ENCODE measurements at regions not wholly inside any gene's neighbourhood (a gene's known extent, or its start where the extent isn't known, plus 50 kb on each side); places are given as distances from the start of the nearest gene placed in this dataset.
"Not testable (repeated sequence)": the region's sequence is repeated elsewhere in the genome, so short reads cannot be mapped to it uniquely, and the experiment has no call there.

- ATAC-seq (no peak), DNase-seq (no peak)
- Mint-ChIP-seq H3K9me3 (ENCODE audit: low read depth) (no peaks in the 10 kb centered on the region), H3K4me3 (no peak overlapping the region), H3K4me1 (no peaks in the 10 kb centered on the region), H3K27me3 (no peaks in the 10 kb centered on the region), H3K27ac (no peak overlapping the region), H3K36me3 (no peaks in the 10 kb centered on the region)
- CTCF ChIA-PET: interaction anchor here (1.8 kb wide), 1 partner anchor 14 kb away, joined by 4 read pairs; no protein-coding TSS in a partner anchor
Measured at GRCh38 chr6:85252552-85252951, 197.3 kb upstream of the NT5E start.

GRCh38 chr6:85252085-85252484 lies 197.8 kb upstream of the NT5E start:
- H3K27ac Mint-ChIP-seq: no peak overlapping the region
- no peaks in the 10 kb centered on the region for H3K27me3 Mint-ChIP-seq
- CTCF ChIA-PET: interaction anchor here (1.8 kb wide), 1 partner anchor 14 kb away, joined by 4 read pairs; no protein-coding TSS in a partner anchor
- H3K4me3 Mint-ChIP-seq: no peak overlapping the region
- DNase-seq: no peak
- H3K4me1 Mint-ChIP-seq: no peaks in the 10 kb centered on the region
- no peak for ATAC-seq
- H3K9me3 Mint-ChIP-seq (ENCODE audit: low read depth): no peaks in the 10 kb centered on the region
- no peaks in the 10 kb centered on the region for H3K36me3 Mint-ChIP-seq

- H3K4me1 Mint-ChIP-seq: no peaks in the 10 kb centered on the region
- no peak overlapping the region for H3K27ac Mint-ChIP-seq
- no peaks in the 10 kb centered on the region for H3K27me3 Mint-ChIP-seq
- no peak for ATAC-seq
- no peak for DNase-seq
- H3K9me3 Mint-ChIP-seq (ENCODE audit: low read depth): no peaks in the 10 kb centered on the region
- no peaks in the 10 kb centered on the region for H3K36me3 Mint-ChIP-seq
- no peak overlapping the region for H3K4me3 Mint-ChIP-seq
- CTCF ChIA-PET: no interaction called here
Measured at GRCh38 chr6:85251300-85251699, 198.6 kb upstream of the NT5E start.

- no peak overlapping the region for H3K4me3 Mint-ChIP-seq
- H3K27me3 Mint-ChIP-seq: no peaks in the 10 kb centered on the region
- CTCF ChIA-PET: interaction anchor here (0.5 kb wide), 1 partner anchor 14 kb away, joined by 3 read pairs; no protein-coding TSS in a partner anchor
- H3K4me1 Mint-ChIP-seq: no peaks in the 10 kb centered on the region
- no peak overlapping the region for H3K27ac Mint-ChIP-seq
- no peaks in the 10 kb centered on the region for H3K9me3 Mint-ChIP-seq (ENCODE audit: low read depth)
- no peaks in the 10 kb centered on the region for H3K36me3 Mint-ChIP-seq
- ATAC-seq (no peak), DNase-seq (no peak)
Measured at GRCh38 chr6:85250586-85251220, 199.2 kb upstream of the NT5E start.

- CTCF ChIA-PET: no interaction called here
- ATAC-seq (no peak), DNase-seq (no peak)
- Mint-ChIP-seq H3K4me3 (no peak overlapping the region), H3K9me3 (ENCODE audit: low read depth) (no peaks in the 10 kb centered on the region), H3K27me3 (no peaks in the 10 kb centered on the region), H3K4me1 (no peaks in the 10 kb centered on the region), H3K27ac (no peak overlapping the region), H3K36me3 (no peaks in the 10 kb centered on the region)
Measured at GRCh38 chr6:85245004-85245403, 204.9 kb upstream of the NT5E start.

- H3K9me3 Mint-ChIP-seq (ENCODE audit: low read depth): no peaks in the 10 kb centered on the region
- CTCF ChIA-PET: no interaction called here
- no peak overlapping the region for H3K27ac Mint-ChIP-seq
- DNase-seq: no peak
- H3K4me1 Mint-ChIP-seq: no peaks in the 10 kb centered on the region
- H3K27me3 Mint-ChIP-seq: no peaks in the 10 kb centered on the region
- no peaks in the 10 kb centered on the region for H3K36me3 Mint-ChIP-seq
- ATAC-seq: no peak
- H3K4me3 Mint-ChIP-seq: no peak overlapping the region
Measured at GRCh38 chr6:85241498-85242052, 208.3 kb upstream of the NT5E start.

GRCh38 chr6:85240787-85241385 lies 209.0 kb upstream of the NT5E start:
- CTCF ChIA-PET: no interaction called here
- Mint-ChIP-seq H3K9me3 (ENCODE audit: low read depth) (no peaks in the 10 kb centered on the region), H3K27ac (no peak overlapping the region), H3K4me3 (no peak overlapping the region), H3K4me1 (no peaks in the 10 kb centered on the region), H3K36me3 (no peaks in the 10 kb centered on the region), H3K27me3 (no peaks in the 10 kb centered on the region)
- DNase-seq: no peak
- ATAC-seq: no peak

- H3K4me1 Mint-ChIP-seq: no peaks in the 10 kb centered on the region
- ATAC-seq (no peak), DNase-seq (no peak)
- no peak overlapping the region for H3K4me3 Mint-ChIP-seq
- no peaks in the 10 kb centered on the region for H3K36me3 Mint-ChIP-seq
- CTCF ChIA-PET: interaction anchor here (1.4 to 1.9 kb wide), 2 partner anchors 16 to 86 kb away, joined by 4 read pairs; no protein-coding TSS in a partner anchor
- H3K9me3 Mint-ChIP-seq (ENCODE audit: low read depth): no peaks in the 10 kb centered on the region
- H3K27ac Mint-ChIP-seq: no peak overlapping the region
- no peaks in the 10 kb centered on the region for H3K27me3 Mint-ChIP-seq
Measured at GRCh38 chr6:85237478-85237877, 212.4 kb upstream of the NT5E start.

- H3K4me3 Mint-ChIP-seq: no peak overlapping the region
- no peak for DNase-seq
- CTCF ChIA-PET: interaction anchor here (1.4 kb wide), 1 partner anchor 87 kb away, joined by 4 read pairs; no protein-coding TSS in a partner anchor
- ATAC-seq: no peak
- H3K9me3 Mint-ChIP-seq (ENCODE audit: low read depth): no peaks in the 10 kb centered on the region
- no peaks in the 10 kb centered on the region for H3K36me3 Mint-ChIP-seq
- no peaks in the 10 kb centered on the region for H3K27me3 Mint-ChIP-seq
- no peak overlapping the region for H3K27ac Mint-ChIP-seq
- no peaks in the 10 kb centered on the region for H3K4me1 Mint-ChIP-seq
Measured at GRCh38 chr6:85236636-85237035, 213.2 kb upstream of the NT5E start.

- H3K27ac Mint-ChIP-seq: not testable (repeated sequence)
Measured at GRCh38 chr6:85227345-85227744, 222.5 kb upstream of the NT5E start.

GRCh38 chr6:85212794-85213193 lies 237.1 kb upstream of the NT5E start:
- H3K27me3 Mint-ChIP-seq; H3K27ac Mint-ChIP-seq; H3K4me1 Mint-ChIP-seq; DNase-seq; H3K9me3 Mint-ChIP-seq (ENCODE audit: low read depth); H3K4me3 Mint-ChIP-seq; CTCF ChIA-PET; ATAC-seq; H3K36me3 Mint-ChIP-seq: not testable (repeated sequence)

More at GRCh38 chr6:85227345-85227744, 222.5 kb upstream of the NT5E start:
- DNase-seq; ATAC-seq; H3K9me3 Mint-ChIP-seq (ENCODE audit: low read depth); H3K4me1 Mint-ChIP-seq; CTCF ChIA-PET; H3K36me3 Mint-ChIP-seq; H3K4me3 Mint-ChIP-seq; H3K27me3 Mint-ChIP-seq: not testable (repeated sequence)

- CTCF ChIA-PET: no interaction called here
- no peak for DNase-seq
- Mint-ChIP-seq H3K9me3 (ENCODE audit: low read depth) (no peaks in the 10 kb centered on the region), H3K4me3 (no peak overlapping the region), H3K36me3 (no peaks in the 10 kb centered on the region), H3K4me1 (no peaks in the 10 kb centered on the region), H3K27ac (no peak overlapping the region), H3K27me3 (no peaks in the 10 kb centered on the region)
- ATAC-seq: no peak
Measured at GRCh38 chr6:85195243-85195642, 254.6 kb upstream of the NT5E start.

- H3K27me3 Mint-ChIP-seq: no peaks in the 10 kb centered on the region
- H3K4me1 Mint-ChIP-seq: no peaks in the 10 kb centered on the region
- no peak overlapping the region for H3K27ac Mint-ChIP-seq
- H3K4me3 Mint-ChIP-seq: no peak overlapping the region
- CTCF ChIA-PET: no interaction called here
- DNase-seq (no peak), ATAC-seq (no peak)
- no peaks in the 10 kb centered on the region for H3K9me3 Mint-ChIP-seq (ENCODE audit: low read depth)
- no peaks in the 10 kb centered on the region for H3K36me3 Mint-ChIP-seq
Measured at GRCh38 chr6:85193339-85193738, 256.5 kb upstream of the NT5E start.

GRCh38 chr6:85192596-85192995 lies 257.3 kb upstream of the NT5E start:
- Mint-ChIP-seq H3K9me3 (ENCODE audit: low read depth) (no peaks in the 10 kb centered on the region), H3K4me3 (no peak overlapping the region), H3K27ac (no peak overlapping the region), H3K27me3 (no peaks in the 10 kb centered on the region), H3K36me3 (no peaks in the 10 kb centered on the region), H3K4me1 (no peaks in the 10 kb centered on the region)
- no peak for DNase-seq
- ATAC-seq: no peak
- CTCF ChIA-PET: no interaction called here

Data from activated CD8-positive, alpha-beta memory T cell treated with anti-CD3 and anti-CD28 coated beads, Interleukin-2, amount 10 ng/mL, durations not matched to agents 7 days and 5 days (primary cell).